ENCODE measurements at regions not wholly inside any gene's neighbourhood (a gene's known extent, or its start where the extent isn't known, plus 50 kb on each side); places are given as distances from the start of the nearest gene placed in this dataset.

DNA sequence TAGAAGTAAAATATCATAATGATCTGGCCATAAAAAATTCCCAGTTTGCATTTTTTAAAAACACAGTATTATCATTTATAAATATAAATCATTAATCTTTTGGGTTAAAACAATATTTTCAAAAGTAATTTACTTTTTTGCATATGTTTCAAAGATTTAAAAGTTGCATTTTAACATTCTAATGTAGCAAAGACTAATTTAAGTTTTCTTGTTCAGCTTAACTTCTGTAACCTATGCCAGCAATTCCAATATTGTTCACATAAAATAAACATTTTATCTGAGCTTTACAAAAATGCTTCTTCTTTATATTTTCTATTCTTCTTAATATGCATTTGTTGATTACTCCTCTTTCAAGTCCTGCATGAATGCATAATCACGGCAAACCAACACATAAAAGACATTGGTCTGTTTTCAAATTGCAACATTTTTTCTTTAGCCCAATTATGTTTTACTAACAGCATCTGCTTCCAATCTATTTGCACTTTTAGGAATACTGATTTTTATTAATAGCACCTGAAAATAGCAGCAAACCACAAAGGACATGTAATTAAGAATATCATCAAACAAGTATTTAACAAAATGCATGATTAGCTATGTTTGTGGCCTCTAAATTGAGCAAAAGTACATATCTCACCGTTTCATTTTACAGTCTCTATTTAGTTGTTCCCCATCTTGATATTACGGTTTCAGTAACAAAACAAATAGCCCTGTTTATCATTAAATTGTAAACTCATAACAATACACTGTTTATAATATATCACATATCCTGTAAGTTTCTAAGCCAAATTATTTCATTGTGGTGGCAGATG is 286.9 kb upstream of the NFE2L3 start:
- peak in 1 of 3 experiments; percentile 69 for DNase-seq

DNA sequence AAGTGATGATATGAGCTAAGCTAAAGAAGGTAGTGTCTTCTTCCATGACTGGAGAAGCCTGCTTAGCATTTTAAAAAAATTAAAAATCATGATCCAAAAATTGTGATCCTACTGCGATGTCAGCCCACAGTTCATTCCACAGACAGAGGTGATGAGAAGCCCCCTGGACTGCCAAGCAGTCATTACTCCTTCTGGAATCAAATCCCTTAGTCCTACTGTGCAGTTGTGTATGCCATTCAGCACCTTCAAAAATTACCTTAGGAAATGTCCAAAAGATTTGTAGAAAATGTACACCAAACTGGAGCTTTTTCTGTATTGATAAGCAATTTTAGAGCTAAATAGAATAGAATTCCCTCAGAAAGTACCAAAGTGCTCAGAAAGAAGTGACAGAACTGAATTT is 283.5 kb upstream of the NFE2L3 start:
- no peak for DNase-seq

DNA sequence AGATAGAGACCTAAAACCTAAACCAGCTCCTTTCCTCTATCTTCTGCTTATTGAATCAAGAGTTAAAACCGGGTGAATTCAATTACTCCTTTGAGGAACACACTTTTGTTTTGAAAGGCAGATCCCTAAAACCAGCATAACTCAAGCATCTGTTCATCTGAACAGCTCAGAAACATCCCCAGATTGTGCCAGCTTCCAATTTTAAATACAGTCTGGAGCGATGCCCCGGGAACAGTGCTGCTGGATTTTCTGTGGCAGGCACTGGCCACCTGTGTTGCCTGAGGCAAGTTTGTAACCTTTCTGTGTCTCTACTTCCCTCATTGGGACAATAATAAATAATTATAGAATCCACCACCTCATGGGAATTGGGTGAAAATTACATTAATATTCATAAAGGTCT is 281.4 kb upstream of the NFE2L3 start:
- peak in 1 of 3 experiments; percentile 50 for DNase-seq

DNA sequence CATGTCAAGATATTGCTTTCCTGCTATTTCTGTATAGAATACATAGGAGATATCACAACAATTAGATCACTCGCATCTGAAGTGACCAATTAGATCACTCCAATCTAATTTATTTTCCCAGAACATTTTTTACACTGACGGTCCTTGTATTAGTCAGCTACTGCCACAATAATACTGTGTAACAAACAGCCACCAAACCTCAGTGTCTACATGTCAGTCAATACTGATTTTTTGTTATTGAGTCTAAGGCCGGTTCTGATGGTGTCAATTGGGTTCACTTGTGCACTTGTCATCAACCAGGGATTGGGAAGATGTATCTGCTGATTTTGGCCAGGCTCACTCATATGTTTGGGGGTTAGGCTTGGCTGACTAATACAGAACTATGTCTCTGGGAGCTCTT is 275.9 kb upstream of the NFE2L3 start:
- no peak for DNase-seq

DNA sequence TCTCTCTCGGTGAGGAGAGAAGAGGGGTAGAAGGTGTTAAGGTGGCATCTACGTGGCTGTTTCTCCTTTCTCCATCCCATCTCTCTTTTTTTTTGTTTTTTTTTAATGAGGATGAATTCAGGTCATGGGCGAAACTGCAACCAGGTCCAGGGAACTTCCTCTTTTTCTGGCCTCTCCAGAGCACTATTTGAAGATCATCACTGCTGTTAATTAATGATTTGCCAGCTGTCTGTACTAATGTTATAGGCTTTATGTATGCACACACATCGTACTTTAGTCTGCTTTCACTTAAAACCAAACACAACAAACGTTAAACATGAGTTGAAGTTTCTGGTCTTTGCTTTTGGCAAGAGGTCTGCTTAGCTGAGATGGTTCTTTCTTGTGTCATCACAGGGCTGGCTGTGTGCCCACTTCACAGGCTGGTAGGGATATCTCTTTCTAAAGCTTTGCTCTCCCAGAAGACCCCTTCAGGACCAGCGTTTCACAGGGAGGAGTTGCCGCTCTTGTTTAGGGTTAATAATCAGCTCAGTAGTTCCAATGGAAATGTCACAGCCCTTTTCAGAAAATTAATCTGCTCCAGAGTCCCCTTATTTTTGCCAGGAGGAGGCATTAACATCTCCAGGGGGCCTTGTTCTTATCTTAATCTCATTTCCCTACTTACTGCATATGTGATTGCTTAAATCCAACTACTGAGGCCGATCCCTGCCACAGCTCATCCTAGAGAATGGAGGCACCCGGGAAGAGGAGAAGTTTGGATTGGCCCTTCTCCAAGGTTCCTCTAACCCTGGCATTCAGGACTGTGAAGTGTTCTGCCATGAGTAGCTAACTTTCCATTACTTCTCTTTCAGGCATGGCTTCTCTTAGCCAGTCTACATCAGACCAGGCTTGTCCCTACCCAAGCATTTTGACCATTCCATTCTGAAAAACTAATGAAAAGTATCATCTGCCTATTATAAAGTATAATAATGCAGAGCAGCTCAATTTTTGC is 273.9 kb upstream of the NFE2L3 start:
- DNase-seq = no peak

DNA sequence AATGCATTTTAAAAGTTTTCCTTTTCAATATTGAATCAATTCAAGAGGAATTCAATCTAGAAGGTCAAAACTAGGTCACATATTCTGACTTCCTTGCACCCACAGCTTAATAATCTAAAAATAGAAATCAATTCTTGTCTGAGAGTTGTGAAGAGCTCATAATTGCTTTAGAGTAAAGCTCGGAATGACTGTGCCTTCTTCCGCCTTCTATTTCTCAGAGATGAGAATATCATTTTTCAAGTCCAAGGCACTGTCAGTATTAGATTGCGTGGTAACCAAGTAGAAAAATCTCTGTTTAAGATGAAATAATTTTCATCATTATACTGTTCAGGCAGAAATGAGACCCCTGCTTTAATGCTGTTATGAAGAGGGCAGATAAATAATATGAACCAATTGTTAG is 272.2 kb upstream of the NFE2L3 start:
- DNase-seq = no peak

DNA sequence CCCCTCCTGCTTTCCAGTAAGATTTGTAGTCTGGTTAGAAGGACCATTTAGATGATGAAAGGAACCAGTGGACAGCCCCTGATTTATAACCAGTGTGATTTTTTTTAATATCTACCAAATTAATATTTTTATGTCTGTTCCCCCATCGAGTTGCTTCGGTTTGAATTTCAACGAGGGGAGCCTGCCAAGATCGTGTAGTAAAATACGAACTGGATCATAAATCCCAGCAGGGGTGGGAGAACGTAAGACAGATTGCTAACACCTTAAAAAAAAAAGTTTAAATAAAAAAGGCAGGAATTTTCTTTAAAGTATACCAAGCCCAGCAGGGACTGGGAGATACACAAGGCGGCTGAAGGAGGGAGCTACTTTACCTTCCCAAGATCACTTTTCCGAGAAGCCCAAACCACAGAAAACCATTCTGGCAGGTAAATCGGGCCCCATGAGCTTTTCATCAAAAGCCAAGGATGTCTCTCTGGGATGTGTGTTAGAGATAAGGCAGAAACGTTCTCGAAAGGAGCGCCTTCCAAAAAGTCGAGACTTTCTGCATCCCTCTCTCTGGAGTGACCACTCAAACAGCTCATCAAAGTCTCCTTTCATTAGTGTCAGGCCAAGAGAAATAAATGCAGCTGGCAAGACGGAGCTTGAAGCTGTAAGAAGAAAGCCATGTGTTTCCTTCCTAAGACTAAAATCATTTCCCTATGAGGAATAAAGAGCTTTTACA is 270.5 kb upstream of the NFE2L3 start:
- no peak for DNase-seq

DNA sequence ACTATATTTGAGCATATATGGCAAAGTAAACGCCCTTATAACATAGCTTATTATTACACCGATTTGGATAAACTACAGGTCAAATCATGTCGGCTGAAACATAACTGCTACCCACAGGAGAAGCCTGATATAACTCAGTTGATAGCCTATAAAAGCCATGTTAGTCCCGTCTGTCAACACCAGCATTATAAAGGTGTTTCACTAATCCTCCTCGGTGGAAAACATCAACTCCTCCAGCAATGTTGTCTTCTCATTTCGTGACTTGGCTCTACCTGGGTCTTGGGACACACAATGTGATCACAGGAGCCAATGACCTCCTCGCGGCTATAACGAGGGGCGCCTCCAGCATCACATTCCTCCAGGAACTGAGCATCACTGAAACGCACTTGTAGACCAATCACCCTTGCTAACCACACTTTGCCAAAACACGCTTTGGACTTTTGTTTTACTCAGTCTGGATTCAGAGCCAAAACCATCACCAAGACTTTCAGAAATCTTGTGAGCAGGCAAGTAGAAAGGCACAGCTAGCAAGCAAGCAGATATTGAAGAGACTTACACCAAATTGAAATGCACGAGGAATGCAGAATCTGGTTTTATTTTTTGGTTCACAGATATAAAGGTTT is 269.7 kb upstream of the NFE2L3 start:
- no peak for DNase-seq

DNA sequence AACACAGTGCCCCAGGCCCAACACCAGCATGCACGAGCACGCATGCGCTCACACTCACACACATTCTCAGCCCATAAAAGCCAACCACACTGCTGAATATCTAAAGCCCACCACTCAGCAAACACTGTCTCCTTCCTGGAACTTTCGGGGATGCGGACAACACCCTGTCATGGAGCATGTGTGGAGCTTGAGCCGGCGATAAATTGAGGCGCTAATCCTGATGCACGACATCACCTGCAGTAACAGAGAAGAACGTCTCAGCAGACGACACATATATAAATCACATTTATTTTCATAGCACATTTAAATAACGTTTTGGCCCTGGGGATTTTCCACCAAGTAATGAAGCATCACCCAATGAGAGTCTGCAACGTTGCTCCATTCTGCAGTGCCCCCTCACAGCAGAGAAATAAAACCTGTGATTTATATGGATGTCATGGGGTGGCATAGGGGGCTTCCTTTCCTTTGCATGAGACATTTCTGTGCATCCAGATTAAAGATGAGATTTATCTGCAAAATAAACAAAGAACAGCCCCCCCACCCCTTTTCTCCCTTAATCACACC is 267.7 kb upstream of the NFE2L3 start:
- DNase-seq = no peak

DNA sequence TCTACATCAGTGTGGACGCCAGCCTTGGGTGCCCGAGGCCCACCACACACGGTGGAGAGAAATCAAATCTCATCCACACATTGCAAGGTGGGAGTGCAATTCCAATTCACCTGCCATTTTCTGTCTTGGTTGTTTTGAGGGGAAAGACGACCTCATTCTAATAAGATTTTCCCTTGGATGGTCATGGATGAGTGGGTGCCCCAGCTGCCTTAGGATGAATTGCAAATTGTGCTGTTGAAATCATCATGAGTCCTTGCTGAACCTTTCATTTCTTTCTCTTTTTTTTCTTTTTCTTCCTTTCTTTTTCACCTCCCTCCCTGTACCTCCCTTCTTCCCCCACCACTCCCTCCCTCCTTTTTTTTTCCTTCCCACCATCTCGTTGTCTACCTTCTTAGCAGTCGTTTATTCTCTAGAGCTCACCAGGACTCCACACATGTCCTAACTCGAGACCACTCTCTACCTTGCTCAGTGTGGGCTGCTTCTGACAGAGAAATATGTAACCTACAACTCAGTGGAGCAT is 266.9 kb upstream of the NFE2L3 start:
- DNase-seq = no peak

DNA sequence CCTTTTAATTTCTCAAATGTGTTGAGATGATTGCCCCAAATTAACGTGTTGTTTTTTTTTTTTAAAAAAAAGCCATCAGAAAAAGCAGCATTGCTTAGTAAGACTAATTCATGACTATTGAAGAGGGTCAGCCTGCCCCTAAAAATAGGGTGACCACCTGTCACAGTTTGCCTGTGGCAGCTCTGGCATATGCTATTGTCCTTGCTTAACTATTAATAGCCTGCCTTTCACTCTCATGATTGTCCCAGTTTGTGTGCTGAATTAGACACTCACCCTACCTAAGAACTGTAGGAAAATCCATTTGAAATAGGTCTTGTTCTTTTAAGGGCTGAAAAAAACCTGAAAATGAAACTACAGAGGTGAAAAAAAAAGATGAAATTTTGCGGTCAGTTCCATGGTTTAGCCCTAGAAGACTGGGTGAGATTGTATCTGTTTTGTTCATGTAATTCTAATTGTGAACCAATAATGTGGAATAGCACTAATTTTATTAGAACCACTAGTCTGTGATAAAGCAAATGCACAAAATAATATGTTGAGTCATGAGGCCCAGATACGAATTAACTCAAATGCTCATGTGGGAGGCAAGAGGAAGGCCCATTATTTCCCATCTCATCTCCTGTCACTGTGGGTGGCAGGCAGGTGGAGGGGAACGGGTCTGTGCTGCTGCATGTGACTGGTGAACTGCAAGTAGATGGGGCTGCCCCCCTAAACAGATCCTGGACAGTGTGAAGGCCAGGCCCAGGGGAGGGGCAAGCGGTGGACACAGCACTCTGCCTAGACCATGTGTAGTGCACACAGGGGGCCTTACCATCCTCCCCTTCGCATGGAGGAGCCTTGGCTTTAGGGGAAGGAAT is 265.4 kb upstream of the NFE2L3 start:
- peak in 2 of 3 experiments; percentile 62 to 88 for DNase-seq

DNA sequence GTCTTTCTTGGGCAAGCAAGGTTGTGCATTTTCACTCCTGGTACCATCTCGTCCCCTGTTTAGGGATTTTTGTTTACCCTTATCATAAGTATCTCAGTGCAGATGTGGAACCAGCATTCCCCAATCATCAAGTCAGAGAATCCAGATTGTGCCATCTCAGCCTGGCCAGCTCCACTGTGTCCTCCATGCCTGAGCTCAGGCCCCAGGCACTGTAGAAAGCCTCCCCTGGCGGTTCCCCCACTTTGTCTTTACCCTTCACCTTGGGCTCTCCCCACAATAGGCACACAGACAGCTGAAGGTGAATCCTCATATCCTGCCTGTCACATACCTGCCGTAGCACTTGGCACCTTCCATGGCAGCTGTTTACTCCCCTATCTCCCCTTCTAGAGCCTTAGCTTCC is 264.7 kb upstream of the NFE2L3 start:
- DNase-seq = peak in 1 of 3 experiments; percentile 58

DNA sequence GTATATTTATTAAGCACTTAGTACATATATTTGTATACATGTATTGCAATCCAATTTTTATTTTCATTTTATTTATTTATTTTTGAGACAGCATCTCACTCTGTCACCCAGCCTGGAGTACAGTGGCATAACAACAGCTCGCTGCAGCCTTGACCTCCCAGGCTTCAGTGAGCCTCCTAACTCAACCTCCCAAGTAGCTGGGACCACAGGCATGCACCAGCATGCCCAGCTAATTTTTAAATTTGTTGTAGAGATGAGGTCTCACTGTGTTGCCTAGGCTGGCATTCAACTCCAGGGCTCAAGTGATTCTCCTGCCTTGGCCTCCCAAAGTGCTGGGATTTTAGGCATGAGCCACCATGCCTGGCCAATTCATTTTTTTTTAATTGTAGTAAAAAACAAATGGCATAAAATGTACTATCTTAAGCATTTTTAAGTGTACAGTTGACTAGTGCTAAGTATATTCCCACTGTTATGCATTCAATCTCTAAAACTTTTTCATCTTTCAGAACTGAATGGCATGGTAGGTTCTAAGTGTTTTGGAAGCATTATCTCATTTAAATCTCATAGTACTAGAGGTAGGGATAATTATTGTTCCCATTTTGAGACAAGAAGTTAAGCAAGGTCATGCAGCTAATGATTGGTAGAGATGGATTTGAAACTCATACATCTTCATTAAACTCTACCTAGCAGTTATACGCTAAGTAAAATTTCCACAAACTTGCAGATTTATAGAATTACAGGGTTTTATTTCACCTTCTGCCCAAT is 264.0 kb upstream of the NFE2L3 start:
- no peak for DNase-seq

DNA sequence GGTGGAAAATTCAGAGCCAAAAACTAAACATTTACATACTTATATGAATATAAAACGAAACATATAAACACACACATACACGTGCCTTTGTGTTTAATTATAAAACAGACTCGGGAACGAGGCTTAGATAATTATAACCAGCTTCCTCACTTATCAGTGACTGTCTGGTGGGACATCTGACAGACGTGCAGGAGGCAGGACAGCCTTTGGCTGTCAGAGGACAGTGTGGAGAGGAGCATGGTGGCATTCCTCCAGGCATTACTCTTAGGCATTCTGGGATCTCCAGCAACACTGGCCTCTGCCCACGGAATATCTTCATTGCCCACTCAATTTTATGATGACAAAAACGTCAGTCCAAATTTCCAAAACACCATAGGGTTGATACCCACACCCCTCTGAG is 262.2 kb upstream of the NFE2L3 start:
- no peak for DNase-seq

DNA sequence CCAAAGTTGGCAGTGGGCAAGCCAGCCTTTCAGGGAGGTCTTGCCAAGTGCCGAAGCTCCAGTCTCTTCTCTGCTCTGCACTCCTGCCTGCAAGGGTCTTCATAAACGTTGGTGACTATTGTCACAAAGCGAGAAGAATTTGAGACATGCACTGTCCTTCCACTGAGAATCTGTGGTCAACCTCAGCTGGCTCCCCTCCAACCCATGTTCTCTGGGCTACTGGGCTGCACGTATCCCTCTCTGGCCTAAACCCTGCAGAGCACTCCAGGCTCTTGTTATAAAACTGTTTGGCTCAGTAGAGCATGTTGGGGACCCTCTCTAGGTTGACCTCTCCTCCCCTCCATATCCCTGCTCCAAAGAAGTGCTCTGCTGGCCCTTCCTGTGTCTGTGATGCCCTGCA is 260.4 kb upstream of the NFE2L3 start:
- DNase-seq = no peak

DNA sequence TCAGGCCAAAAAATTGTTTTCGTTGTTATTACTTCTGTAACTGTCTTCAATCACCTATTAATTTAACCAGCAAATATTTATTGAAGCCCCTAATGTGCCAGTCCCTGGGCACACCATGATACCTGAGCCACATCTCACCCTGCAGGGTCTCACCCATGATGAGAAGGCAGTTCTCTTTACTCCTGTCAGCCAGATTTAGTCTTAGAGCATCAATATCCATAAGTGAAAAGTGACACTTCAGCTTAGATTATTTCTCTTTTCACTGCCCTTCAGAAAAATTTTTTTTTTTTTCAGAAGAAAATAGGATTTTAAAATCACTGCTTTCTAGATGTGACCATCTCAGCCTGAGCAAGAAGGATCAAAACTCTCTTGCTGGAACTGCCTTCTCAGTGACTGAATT is 258.6 kb upstream of the NFE2L3 start:
- no peak for DNase-seq

DNA sequence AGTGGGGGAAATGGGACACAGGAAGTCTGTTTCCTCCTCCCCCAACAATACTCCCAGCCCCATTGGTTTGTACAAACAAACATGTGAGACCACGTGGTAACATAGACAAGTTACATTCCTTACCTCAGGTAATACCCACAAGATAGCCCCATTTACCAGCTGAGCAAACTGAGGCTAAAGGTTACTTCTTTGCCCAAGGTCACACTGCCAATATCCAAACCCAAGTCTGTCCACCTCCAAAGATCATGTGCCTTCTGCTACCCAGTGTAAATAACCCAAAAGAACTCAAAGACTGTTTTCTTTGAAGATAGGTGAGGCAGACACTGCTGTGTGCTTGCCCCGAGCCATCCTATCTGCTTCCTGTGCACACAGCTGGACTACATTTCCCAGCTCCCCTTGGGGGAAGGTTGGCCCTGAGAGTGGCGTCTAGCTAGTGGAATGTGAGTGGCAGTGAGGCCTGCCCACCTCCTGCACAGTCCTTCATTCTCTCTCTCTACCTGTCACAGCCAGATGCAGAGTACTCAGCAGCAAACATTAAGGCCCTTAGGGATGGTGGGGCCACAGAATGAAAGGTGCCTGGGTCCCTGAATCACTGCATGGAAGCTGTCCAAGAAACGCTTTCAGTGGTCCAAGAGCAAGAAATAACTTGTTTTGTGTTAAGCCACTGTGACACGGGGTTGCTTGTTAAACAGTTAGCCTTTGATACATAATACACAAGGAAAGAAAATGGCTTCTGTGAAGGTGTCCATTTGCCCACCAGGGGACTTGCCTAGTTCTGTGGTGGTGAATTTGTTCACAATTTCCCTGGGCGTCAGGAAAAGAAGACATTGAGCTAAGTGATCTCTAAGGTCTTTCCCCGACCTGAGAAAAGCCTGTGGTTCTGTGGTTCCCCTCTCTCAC is 257.7 kb upstream of the NFE2L3 start:
- peak in 1 of 3 experiments; percentile 43 for DNase-seq

DNA sequence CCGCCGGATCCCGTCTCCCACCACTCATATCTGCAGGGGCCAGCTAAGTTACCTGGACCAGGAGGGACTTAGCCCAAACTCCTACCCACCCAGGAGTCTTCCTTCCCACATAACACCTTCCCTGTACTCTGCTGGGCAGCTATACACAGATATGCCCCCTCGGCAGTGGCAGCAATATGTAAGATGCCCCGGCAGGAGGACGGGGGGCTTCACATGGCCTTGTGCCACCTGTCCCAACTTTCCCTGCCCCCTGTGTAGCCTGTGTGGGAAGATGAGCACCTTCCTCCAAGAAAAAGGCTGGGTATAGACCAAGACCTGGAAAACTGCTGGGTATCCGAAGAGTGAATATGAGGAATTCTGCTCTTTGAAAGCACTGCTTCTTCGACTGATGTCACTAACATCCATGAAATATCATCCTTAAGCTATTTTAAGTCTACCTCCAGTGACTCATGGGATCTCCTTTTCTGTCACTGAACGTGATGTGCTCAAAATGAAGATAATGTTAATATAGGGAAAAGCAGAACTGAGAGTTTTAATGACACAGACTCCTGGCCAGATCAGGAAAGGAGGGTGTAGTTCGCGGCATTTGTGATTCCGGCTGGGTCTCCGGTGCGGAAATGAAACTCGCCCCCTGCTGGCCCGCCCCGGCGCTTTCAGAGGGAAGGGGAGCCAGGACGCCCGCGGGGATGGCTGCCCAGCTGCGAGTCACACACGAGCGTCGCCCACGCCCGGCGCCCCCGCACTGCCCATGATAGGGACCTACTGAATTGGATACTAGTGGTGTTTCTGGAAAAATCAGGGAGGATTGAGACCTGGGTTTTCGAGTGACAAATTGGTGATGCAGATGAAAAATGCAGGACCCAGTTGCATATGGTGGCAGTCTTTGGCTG is 256.9 kb upstream of the NFE2L3 start:
- DNase-seq = no peak

All from NCI-H1417 (cell line).